ENCODE measurements at regions not wholly inside any gene's neighbourhood (a gene's known extent, or its start where the extent isn't known, plus 50 kb on each side); places are given as distances from the start of the nearest gene placed in this dataset.
A peak's percentile ranks its signal among the peaks of the same experiment; 100 is the strongest.

GRCh38 chr2:66846887-66847286 is 412.0 kb downstream of the MEIS1 start:
- no peak for DNase-seq
- H3K4me1 ChIP-seq = peaks cover 0 to 5% (median 0%) of the 10 kb centered on the region in 9 donors
- H3K27ac ChIP-seq = no peak overlapping the region
- no peak for TF ChIP-seq CTCF (IDR thresholded peaks at IDR 0.05)
- no peaks in the 10 kb centered on the region for H3K27me3 ChIP-seq
- 63 to 75% methylated on average over 2 of the region's 2 CpGs for WGBS, 2 donors
- H3K36me3 ChIP-seq = no peaks in the 10 kb centered on the region
- H3K9me3 ChIP-seq = no peaks in the 10 kb centered on the region
- intact Hi-C loops (cut with DNase I) = no loop called here
- no peak overlapping the region for H3K4me3 ChIP-seq
- ATAC-seq = no peak

DNA sequence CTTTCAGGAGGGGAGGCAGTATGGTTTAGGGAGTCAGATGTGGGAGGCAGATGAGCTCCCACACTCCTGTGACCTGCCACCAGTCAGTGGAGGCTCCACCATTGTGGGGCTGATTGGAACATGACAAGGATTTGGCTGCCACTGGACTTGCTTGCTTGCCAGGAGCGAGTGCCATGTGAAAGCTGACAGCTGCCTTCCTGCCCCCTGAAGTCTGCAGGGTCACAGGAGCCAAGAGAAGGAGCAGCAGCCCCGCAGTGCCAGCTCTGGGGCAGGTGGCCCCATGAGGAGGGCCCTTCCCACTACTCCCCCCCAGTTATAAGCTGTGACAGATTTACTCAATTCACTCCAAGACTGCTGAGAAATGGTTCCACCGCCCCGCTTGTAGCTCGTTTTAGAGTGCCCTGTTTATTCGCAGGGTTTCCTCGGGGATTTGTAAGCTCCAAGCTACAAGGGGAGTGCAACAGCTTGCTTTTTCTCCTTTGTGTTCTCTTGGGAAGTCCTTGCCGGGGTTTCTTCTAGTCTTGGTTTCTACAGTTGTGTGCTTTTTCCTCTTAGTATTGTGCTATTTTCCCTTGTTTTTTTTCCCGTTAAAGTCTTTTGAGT is 414.3 kb downstream of the MEIS1 start:
- no peak for TF ChIP-seq CTCF (IDR thresholded peaks at IDR 0.05)
- DNase-seq = peak; percentile 41 to 57

DNA sequence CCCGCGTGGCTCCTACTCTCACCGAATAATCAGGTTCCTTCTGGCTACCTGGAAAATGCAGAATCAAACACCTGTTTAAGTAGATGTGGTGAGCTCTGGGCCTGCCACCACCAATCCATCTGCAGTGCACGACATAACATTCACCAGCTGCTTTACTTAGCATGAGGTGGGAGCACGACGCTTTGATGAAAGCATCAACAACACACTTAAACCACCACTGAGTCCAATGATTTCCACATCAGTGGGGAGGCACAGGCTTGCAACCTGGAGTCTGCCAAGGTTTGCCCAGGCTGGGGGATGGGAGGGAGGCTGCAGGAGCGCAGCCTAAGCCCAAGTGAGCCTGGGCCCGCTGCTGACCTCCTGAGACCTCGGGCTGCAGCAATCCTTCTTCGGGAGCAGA is 415.5 kb downstream of the MEIS1 start:
- 63 to 78% methylated on average over 10 of the region's 10 CpGs for WGBS, 2 donors
- DNase-seq = peak in 1 of 2 donors; percentile 42
- Histone ChIP-seq H3K36me3 (no peaks in the 10 kb centered on the region), H3K4me3 (no peak overlapping the region), H3K4me1 (peaks cover 0 to 5% (median 0%) of the 10 kb centered on the region in 9 donors), H3K27ac (no peak overlapping the region), H3K9me3 (no peaks in the 10 kb centered on the region), H3K27me3 (no peaks in the 10 kb centered on the region)
- intact Hi-C loops (cut with DNase I) = no loop called here
- no peak for TF ChIP-seq CTCF (IDR thresholded peaks at IDR 0.05)
- peak in 2 of 8 donors; percentile 57 to 60 for ATAC-seq

More for the DNA sequence above, 414.3 kb downstream of the MEIS1 start:
- intact Hi-C loops (cut with DNase I) = no loop called here
- H3K9me3 ChIP-seq = no peaks in the 10 kb centered on the region
- no peaks in the 10 kb centered on the region for H3K36me3 ChIP-seq
- 57 to 59% methylated on average over 9 of the region's 9 CpGs for WGBS, 2 donors
- H3K27me3 ChIP-seq = no peaks in the 10 kb centered on the region
- peak; percentile 53 to 94 (median 85) for ATAC-seq
- peaks cover 0 to 5% (median 0%) of the 10 kb centered on the region in 9 donors for H3K4me1 ChIP-seq
- H3K4me3 ChIP-seq = no peak overlapping the region
- no peak overlapping the region for H3K27ac ChIP-seq

GRCh38 chr2:66851449-66851872 is 416.5 kb downstream of the MEIS1 start:
- H3K4me3 ChIP-seq = no peak overlapping the region
- no peaks in the 10 kb centered on the region for H3K36me3 ChIP-seq
- WGBS, 2 donors = 63 to 79% methylated on average over 1 of the region's 1 CpG
- ATAC-seq (no peak), DNase-seq (no peak)
- peaks cover 0 to 5% (median 0%) of the 10 kb centered on the region in 9 donors for H3K4me1 ChIP-seq
- H3K27me3 ChIP-seq = no peaks in the 10 kb centered on the region
- H3K27ac ChIP-seq = no peak overlapping the region
- no peaks in the 10 kb centered on the region for H3K9me3 ChIP-seq
- intact Hi-C loops (cut with DNase I) = no loop called here
- no peak for TF ChIP-seq CTCF (IDR thresholded peaks at IDR 0.05)
